ENCODE measurements at regions not wholly inside any gene's neighbourhood (a gene's known extent, or its start where the extent isn't known, plus 50 kb on each side); places are given as distances from the start of the nearest gene placed in this dataset.

DNA sequence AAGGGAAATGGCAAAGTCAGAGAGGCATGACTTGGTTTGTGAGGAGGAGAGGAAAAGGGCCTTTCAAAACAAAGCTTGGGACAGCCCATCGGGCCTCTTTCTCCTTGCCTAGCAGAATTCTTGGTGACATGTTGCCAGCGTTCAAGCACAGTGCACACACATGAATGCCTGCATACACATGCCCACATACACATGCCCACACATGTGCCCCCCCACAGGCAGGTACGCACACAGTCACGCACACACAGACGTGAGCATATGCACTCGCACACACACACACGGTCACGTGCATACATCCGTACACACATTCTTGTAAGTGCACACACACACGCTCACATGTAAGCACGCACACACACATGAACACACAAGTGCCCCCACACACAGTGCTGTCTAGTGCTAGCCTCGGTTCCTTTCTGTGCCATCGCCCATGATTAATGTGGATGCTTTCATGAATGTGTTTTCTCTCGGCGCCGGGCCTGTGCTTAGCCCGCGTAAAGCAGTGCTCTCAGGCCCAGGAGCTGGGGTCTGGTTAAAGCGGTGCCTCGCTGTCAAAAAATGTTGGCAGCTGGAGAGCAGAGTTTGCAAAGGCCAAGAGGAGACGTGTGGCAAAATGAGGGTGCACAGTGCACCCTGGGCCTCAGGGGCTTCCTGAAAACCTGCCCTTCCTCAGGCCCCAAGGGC lies 328.8 kb upstream of the DIO3 start:
- DNase-seq (ENCODE audit: low spot score) = no peak

DNA sequence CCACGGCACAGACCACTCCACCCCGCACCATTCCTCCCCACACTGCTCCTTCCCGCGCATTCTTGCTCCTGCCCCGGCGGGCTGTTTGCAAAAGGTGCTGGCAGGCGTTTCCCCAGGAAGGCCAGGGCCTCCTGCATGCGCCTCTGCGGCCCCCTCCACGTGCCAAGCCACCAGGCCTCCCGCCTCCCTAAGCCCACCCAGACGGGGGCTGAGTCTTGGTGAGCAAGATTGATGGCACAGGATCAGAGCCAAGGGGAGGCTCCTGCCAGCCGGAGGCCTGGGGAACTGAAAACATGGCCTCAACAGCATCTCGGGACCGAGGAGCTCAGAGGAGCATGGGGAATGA lies 328.3 kb upstream of the DIO3 start:
- DNase-seq (ENCODE audit: low spot score) = no peak

DNA sequence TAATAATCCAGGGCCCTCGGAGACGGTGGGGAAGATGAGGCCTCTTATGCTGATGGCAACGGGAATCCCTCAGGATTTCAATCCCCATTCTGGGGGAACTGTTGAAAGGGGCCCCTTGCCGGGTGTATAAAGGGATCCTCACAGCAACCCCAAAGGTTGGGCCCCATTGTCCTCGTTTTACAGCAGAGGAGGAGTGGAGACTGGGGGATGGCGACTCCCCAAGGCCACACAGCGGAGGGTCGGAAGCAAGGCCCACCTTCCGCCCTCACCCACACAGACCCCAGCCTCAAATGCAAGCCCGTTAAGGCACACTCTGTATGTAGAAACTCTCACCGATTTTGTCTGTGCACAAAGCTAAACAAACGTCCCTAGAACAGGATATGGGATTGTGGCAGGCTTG lies 327.9 kb upstream of the DIO3 start:
- no peak for DNase-seq (ENCODE audit: low spot score)

DNA sequence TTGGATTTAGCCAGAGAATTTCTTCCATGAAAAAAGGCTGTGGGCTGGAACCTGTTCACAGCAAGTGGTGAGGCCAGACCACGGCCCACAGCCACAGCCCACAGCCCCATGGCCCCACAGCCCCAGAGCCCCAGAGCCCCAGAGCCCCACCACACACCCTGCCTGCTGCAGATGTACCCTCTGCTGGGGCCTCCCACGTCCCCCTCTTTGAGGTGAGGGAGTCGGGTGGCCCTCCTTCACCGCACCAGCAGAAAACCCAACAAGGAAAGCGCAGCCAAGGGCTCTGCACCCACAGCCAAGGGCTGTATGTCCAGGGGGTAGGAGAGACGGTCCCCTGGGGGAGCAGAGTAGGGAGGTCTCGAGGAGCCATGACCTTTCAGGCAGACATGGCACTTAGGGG lies 327.5 kb upstream of the DIO3 start:
- no peak for DNase-seq (ENCODE audit: low spot score)

DNA sequence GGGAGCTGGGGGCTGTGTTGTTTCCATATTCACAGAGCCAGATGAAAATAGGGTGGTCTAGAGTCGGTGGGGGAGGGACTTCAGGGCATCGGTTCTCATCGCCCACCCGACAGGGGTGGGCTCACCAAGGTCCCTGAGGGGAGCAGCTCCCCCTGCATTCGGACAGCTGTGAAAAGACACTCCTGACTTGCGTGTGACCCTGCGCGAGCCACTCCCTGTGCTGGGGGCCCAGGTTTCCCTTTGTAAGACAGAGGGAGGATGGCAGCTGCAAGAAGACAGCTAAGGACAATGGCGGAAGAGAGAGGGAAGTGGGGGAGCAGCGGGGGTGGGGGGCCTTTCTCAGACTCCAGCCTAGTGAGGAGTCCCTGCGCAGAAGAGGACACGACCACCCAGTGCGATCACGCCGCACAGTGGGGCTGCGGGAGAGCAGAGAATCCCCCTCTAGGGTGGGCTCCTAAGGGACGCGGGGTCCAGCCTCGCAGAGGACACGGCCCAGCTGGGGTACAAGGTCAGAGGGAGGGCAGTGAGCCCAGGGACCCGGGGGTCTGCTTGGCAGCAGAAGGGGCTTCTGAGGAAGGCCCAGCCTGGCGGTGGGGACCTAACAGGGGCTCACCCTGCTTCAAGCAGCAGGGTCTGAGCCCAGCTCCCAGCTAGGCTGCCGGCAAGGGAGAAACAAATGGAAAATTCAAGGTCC lies 326.9 kb upstream of the DIO3 start:
- DNase-seq (ENCODE audit: low spot score) = no peak

DNA sequence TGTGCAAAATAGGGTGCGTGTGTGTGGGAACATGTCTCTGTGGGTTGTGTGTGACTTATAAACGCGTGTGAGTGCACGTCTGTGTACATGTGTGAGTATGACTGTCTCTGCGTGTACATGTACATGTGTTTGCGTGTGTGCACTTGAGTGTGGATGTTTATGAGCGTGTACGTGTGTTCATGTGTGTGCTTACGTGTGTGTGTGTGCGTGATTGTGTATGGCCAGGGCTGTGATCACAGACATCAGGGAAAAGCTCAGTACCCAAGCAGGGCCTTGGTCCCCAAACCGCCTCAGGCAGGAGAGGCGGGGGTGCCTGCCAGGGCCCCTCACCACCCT lies 326.3 kb upstream of the DIO3 start:
- DNase-seq (ENCODE audit: low spot score) = no peak

DNA sequence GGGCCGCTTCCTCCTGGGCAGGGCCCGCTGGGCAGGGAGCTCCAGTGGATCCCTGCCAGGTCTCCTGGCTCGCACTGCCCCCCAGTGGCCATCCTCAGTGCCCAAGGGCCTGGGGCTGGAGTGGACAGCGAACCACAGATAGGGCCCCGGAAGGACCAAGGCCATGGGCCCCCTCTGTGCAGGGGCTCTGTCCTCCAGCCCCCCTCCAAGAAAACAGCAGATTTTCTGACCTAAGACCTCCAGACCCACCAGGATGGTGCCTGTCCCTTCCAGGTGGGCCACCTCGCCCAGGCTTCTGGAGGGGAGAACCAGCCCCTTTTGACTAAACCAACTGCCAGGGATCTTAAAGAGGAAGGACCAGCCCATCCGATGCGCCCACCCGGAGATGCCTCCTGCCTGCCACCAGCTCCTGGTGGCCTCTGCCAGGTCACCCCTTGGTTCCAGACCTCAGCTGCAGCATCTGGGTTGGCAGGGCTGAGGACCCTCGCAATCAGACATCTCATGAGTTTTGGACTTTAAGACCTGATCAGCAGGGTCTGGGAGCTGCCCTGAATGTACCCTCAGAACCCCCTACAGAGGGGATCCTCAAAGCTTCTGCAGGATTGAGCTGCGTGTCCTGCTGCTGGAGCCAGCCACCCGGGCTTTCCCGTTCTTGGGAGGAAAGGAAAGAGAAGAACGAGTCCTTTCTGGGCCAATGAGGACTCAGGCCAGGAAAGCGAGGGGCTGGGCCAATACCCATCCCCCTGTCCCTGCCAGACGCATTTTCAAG lies 325.8 kb upstream of the DIO3 start:
- DNase-seq (ENCODE audit: low spot score) = peak; percentile 81

DNA sequence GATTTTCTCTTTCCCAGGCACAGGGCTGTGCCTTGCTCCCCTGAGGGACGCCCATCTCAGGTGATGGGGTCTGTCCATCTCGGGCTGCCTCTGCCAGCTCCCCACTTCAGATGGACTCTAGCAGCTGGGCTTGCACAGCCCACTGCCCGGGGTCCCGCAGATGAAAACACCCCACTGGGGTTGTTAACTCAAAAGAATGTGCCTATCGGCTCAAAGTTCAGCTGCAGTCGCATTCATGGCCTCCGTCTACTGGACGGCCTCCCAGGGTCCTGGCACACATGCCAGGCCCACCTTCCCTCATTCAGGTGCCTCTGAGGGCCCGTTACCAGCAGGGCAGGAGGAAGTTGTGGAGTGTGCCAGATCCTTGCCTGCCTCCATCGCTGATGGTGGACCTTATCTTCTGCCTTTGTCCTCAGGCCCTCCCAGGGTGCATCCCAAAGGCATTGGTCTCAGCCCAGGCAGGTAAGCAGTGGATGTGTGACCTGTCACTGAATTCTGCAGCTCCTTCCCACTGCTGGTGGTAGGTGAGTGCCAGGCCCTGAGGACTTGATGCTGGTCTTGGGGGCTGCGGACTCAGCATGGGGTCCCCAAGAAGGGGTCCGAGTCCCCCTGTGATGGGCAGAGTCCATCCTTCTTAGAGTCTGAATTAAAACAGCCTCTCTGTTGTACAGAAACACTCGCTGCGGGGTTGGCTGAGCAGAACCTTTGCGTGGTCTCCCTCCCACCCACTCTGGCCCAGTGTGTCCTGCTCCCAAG lies 324.6 kb upstream of the DIO3 start:
- DNase-seq (ENCODE audit: low spot score) = no peak

DNA sequence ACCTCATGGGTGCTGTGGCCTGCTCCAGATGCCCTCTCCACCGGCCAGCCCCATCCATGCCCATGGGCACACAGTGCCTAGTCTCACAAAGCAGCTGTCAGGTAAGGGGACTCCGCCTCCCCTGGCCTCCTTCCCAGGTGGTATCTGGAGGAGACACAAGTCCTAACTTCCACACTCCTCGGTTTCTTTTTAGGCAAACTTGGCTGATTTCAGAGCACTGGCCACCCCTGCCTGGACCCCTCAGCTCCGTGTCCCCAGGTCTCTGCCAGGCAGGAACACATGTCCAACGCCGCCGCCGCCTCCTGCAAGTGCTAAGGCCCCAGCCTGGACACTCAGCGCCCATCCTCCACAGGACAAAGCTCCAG lies 324.1 kb upstream of the DIO3 start:
- DNase-seq (ENCODE audit: low spot score) = no peak

DNA sequence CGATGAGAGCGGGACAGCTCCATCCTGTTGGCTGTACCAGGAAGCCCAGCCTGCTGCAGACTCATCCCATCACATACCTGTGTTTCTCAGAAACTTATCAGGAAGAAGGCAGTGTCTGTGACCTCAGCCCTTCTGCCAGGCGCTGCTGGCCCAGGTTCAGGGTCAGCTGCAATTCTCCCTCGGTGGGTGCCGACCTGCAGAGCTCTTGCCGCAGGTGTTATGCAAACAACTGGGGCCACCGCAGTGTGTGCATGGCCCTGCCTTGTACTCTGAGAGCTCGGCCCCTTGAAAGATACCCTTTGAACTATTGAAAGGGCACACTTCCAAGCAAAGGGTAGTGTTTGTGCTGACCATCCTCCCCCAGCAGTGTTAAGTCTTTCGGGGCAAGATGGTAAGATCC lies 322.2 kb upstream of the DIO3 start:
- DNase-seq (ENCODE audit: low spot score) = no peak

DNA sequence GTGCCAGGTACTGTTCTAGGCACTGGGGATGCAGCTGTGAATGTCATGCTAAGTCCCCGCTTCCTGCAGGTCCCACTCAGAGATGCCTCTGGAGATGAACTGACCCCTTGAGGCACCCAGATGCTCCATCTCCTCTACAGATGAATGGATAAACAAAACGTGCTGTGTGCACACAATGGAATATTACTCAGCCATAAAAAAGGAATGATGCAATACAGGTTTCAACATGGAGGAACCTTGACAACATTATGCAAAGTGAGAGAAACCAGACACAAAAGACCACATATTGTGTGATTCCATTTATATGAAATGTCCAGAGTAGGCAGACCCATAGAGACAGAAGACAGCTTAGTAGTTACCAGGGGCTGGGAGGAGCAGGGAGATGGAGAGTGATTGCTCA lies 320.1 kb upstream of the DIO3 start:
- no peak for DNase-seq (ENCODE audit: low spot score)

DNA sequence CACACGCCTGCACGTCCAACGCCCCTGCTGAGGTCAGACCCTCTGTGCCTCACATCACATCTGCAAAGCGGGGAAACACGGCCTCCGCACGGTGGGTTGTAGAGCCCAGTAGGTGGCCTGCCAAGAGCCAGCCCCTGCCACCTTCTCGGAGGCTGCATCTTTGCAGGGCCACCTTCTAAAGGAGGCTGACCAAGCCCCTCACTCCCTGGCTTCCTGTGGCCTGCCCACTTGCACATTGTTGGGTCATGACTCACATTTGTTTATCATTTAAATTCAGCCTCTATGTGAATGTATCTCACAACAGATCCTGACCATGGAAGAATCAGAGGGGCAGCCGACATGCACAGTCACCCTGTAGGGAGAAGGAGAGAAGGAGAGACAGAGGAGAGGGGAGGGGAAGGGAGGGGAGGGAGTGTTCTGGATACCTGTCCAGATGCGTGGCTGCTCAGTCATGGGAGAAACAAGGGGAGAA lies 319.5 kb upstream of the DIO3 start:
- no peak for DNase-seq (ENCODE audit: low spot score)

DNA sequence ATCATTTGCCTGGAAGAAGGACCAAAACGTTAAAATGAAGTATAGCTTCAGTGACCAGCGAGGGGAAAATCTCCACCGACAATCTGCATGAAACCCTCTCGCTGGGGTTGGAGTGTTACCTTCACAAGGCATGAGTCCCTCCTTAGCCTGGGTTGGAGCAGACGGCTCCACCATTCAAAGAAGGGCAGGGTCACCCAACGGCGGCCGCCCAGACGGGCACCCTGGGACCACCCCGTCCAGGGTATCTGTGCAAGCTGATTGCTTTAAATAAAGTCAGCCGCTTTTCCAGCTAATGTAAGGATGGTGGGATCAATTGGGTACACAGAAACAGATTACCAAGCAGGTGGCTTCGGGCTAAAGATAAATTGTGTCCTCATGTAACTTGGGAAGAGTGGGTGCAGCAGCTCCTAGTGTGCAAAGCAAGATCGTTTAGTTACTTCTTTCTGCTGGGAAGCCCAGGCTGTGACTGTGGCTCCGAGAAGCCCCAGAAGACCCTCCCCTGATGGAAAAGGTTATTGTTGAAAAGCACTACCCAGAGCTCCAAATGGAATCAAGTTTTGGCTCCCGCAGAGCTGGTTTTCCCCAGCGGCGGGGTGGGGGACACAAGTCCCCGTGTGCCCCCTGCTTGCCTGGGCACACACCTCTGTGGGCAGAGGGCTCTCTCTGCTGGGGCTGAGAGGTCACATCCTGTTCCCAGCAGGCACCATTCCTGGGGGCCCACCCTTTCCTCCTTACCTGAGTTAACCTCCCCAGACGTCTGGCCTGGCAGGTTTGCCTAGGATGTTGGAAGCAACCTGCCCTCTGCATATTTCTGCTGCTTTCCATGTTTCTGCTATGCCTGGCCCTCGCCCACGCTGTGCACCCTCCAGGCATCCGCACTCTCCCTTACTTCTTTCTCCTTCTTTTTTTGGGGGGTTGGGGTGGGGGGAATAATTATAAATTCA lies 318.6 kb upstream of the DIO3 start:
- no peak for DNase-seq (ENCODE audit: low spot score)

DNA sequence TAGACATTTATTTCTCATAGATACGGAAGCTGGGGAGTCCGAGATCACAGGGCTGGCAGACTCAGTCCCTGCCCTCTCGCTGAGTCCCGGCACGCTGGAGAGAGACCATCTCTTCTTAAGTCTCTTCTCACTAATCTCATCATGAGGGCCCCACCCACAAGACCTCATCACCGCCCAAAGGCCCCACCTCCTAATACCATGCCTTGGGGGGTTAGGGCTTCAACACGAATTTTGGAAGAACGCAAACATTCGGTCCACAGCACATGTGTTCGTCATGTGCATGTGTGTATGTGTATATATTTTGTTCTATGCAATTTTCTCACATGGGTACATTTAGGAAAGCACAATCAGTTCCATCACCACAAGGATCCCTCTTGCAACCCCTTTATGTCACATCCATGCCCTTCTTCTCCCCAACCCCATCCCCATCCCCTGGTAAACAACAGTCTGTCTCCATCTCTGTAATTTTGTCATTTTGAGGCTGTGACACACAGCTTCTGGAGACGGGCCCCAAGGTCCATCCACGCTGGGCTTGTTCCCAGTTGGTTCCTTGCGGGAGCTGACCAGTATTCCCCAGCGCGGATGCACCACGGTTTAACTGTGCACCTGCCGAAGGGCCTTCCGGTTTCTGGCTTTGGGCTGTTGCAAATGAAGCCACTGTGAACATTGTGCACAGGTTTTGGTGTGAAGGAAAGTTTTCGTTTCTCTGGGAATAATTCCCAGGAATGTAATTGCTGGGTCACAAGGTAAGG lies 317.5 kb upstream of the DIO3 start:
- no peak for DNase-seq (ENCODE audit: low spot score)

DNA sequence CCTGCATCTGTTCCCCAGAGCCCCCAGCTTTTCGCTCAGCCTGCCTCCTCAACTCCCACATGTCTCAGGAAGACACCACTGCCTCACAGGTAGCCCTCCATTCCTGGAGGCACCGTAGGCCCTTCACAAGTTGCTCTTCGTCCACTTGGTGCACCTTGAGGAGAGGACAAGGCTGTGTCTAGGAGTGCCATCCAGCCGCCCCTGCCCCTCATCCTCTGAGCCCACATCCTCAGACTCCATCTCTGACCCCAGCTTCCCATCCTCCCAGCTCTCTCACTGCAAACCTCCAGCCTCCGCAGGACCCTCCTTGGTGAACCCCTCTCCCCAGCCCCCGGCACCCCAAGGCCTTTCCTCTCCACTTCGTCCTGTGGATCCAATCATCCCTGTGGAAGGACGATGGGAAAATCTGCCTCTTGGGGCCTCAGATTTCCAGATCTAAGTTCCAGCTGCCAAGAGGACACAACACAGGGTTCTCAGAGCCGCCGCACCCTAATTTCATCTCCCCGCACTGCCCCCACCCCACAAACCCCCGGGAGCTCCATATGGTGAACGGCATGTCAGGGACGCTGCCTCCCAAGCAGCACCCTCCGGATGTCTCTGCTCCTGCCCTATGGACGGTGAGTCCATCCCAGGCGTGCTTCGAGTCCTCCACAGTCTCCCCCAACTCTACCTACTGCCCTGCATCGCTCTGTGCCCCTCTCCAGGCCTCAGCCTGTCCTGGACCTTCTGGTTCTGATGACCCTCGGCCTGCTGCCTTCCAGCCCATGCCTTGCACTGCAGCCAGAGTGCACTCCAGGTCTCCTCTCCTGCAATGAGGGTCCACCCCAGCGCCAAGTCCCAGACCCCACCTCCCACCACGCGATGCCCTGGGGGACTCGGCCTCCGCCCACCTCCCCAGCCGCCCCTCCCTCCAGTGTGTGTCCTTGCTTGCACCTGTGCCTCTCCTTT lies 314.1 kb upstream of the DIO3 start:
- DNase-seq (ENCODE audit: low spot score) = no peak

DNA sequence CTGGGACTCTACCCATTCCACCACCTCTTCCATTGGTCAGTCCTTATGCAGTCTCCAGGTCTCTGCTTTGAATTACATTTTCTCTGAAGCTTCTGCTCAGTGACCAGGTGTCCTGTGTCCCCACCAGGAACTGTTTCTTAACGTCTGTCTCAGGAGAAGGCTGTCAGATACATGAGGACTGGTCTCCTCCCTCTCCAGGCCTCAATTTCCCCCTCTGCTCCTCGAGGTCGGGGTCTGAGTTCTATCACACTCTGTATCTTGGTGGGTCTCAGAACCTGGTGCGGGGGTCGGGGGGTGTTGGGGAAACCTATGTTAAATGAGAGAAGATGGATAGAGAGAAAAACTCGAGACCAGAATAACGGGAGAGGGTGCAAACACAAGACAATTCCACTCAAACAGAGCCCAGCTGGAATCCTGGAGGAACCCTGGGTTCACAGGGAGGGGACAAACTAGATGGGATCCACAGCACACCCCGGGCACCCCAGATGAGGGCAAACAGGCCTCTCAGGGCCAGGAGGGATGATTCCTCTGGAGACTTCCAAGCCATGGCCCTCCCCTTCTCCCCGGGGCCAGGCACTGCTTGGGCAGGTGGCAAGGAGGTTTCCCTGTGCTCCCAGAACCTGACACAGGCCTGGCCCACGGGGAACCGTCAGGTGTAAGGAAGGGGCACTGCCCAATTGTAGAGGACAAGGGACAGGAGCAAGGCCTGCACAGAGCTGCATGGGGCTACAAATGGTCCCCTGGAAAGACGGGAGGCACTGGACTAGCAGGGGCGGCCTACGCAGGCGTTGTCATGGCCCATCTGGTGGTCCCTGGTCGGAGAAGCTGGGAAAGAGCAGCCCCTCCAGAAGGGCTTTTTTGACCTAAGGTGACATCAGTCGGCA lies 313.2 kb upstream of the DIO3 start:
- no peak for DNase-seq (ENCODE audit: low spot score)

DNA sequence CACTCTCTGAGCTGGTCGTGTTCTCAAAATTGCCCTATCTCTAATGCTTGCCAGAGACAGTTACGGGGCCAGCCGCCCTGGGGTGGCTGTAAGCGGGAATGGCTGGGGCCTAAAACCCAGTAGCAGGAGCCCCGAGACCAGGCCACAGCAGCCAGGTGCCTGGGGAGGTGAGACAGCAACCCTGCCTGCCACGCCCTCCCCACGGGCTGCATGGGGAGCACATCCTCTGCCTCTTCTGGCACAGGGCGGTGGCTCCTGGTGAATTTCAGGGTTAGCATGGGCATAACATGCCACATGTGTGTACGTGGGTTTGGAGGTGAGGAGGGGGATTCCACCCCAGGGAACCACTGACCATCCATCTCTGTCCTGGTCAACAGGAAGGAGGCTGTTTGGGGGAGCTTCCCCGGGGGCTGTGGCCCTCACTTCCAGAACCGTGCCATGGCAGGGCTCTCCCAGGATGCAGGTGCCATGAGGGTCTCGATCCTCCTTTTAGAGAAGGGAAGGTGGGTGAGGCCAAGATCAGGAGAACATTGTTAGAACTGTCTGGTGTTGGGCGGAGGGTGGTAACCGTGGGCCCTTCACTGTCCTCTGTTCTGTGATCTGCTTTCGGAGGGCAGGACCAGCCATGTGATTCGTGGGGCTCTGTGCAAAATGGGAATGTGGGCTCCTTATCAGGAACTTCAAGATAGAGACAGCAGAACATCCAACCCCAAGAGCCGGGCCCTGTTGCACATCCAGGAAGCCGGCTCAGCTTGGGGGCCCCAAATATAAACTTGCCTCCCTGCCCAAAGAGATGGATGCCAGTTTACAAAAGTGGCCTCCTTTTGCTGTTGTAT lies 312.2 kb upstream of the DIO3 start:
- no peak for DNase-seq (ENCODE audit: low spot score)

DNA sequence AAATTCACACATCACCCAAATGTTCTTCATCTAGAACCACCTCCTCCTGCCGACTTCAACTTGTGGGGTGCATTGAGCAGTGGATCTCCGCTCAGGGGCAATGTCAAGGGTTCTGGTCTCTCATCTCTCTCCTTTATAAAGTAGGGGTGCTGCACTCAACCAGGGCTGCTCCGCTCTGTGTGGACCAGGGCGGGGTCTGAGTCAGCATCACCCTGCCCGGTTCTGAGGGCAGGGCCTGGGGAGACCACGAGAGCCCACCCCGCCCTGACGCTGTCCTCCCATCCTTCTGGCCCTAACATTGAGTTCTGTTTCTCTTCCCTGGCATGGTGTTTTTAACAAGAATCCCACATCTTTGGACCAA lies 311.6 kb upstream of the DIO3 start:
- no peak for DNase-seq (ENCODE audit: low spot score)
